ENCODE measurements at regions not wholly inside any gene's neighbourhood (a gene's known extent, or its start where the extent isn't known, plus 50 kb on each side); places are given as distances from the start of the nearest gene placed in this dataset.

DNA sequence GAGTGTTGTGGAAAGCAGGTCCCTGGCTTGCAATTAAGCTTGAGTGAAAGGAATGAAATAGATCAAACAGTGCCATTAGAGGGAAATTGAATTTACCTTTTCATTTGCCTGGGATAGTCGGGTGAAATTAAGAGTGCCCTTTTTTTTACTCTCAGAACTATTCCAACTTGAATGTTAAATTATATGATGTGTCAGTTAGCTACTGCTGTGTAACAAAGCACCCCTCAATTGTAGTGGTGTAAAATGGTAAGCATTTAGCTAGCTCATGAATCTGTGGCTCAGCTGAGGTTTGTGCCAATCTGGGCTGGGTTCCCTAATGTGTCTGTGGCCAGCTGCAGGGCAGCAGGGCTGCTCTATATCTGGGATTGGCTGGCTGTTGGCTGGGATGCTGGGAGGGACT, 571.4 kb downstream of the MN1 start:
- Histone ChIP-seq H3K9me3 (ENCODE audit: control insufficient read depth, low read length) (no peaks in the 10 kb centered on the region), H2AFZ (no peak overlapping the region), H3K36me3 (ENCODE audit: control insufficient read depth, insufficient read depth, low read length) (no peaks in the 10 kb centered on the region), H3K4me1 (peaks cover 3% of the 10 kb centered on the region), H3K4me2 (ENCODE audit: low read length) (no peak overlapping the region), H3K9ac (no peak overlapping the region), H3K27ac (no peak overlapping the region), H3K4me3 (ENCODE audit: low read depth, low read length) (no peak overlapping the region), H3K27me3 (ENCODE audit: control insufficient read depth, insufficient read depth, low read length) (no peaks in the 10 kb centered on the region), H3K79me2 (no peaks in the 10 kb centered on the region)
- TF ChIP-seq, protein P1, sequence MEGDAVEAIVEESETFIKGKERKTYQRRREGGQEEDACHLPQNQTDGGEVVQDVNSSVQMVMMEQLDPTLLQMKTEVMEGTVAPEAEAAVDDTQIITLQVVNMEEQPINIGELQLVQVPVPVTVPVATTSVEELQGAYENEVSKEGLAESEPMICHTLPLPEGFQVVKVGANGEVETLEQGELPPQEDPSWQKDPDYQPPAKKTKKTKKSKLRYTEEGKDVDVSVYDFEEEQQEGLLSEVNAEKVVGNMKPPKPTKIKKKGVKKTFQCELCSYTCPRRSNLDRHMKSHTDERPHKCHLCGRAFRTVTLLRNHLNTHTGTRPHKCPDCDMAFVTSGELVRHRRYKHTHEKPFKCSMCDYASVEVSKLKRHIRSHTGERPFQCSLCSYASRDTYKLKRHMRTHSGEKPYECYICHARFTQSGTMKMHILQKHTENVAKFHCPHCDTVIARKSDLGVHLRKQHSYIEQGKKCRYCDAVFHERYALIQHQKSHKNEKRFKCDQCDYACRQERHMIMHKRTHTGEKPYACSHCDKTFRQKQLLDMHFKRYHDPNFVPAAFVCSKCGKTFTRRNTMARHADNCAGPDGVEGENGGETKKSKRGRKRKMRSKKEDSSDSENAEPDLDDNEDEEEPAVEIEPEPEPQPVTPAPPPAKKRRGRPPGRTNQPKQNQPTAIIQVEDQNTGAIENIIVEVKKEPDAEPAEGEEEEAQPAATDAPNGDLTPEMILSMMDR (IDR thresholded peaks at IDR 0.05): no peak

DNA sequence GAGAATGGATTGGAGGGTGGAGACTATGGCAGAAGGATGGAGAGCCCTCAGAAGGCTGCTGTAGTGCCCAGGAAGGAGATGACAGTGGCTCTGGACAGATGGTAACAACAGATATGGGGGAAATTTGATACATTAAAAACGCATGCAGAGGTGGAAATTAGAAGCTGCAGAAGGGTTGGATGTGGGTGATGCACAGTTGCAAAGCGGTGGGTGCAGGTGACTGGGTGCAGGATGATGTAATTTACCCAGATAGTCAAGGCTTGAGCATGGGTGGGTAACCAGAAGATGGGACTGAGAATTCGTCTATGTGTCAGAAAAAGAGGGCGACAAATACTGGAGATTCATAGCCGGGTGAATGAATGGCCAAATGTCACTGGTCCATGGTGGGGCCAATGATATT, 570.3 kb downstream of the MN1 start:
- no peaks in the 10 kb centered on the region for H3K27me3 ChIP-seq (ENCODE audit: control insufficient read depth, insufficient read depth, low read length)
- no peak overlapping the region for H2AFZ ChIP-seq
- H3K9ac ChIP-seq: no peak overlapping the region
- H3K4me1 ChIP-seq: peaks cover 3% of the 10 kb centered on the region
- H3K79me2 ChIP-seq: no peaks in the 10 kb centered on the region
- no peak overlapping the region for H3K27ac ChIP-seq
- H3K9me3 ChIP-seq (ENCODE audit: control insufficient read depth, low read length): no peaks in the 10 kb centered on the region
- no peaks in the 10 kb centered on the region for H3K36me3 ChIP-seq (ENCODE audit: control insufficient read depth, insufficient read depth, low read length)
- TF ChIP-seq, protein P1 (IDR thresholded peaks at IDR 0.05): no peak
- H3K4me2 ChIP-seq (ENCODE audit: low read length): no peak overlapping the region
- no peak overlapping the region for H3K4me3 ChIP-seq (ENCODE audit: low read depth, low read length)

DNA sequence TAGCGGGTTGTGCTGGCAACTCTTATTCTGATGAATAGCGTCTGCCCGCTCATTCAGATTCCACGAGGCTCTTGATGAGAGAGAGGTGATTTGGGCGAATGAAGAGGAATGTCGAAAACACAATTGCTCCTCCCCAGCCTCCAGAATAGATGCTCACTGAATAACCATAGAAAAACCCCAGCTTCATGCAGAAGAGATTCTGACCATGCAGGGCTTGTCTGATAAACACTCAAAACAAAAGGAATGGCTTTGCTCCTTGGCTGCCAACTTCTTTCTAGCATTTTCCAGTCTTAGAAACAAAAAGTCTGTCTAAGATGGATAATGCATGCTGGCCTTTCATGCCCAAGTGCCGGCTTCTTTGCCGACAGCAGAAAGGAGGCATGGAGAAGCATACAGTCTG, 569.5 kb downstream of the MN1 start:
- H3K4me2 ChIP-seq (ENCODE audit: low read length): no peak overlapping the region
- no peaks in the 10 kb centered on the region for H3K27me3 ChIP-seq (ENCODE audit: control insufficient read depth, insufficient read depth, low read length)
- H3K9ac ChIP-seq: no peak overlapping the region
- H3K36me3 ChIP-seq (ENCODE audit: control insufficient read depth, insufficient read depth, low read length): no peaks in the 10 kb centered on the region
- H3K27ac ChIP-seq: no peak overlapping the region
- no peaks in the 10 kb centered on the region for H3K79me2 ChIP-seq
- H3K4me1 ChIP-seq: peaks cover 3% of the 10 kb centered on the region
- TF ChIP-seq, protein P1 (IDR thresholded peaks at IDR 0.05): no peak
- H3K9me3 ChIP-seq (ENCODE audit: control insufficient read depth, low read length): no peaks in the 10 kb centered on the region
- H3K4me3 ChIP-seq (ENCODE audit: low read depth, low read length): no peak overlapping the region
- no peak overlapping the region for H2AFZ ChIP-seq

DNA sequence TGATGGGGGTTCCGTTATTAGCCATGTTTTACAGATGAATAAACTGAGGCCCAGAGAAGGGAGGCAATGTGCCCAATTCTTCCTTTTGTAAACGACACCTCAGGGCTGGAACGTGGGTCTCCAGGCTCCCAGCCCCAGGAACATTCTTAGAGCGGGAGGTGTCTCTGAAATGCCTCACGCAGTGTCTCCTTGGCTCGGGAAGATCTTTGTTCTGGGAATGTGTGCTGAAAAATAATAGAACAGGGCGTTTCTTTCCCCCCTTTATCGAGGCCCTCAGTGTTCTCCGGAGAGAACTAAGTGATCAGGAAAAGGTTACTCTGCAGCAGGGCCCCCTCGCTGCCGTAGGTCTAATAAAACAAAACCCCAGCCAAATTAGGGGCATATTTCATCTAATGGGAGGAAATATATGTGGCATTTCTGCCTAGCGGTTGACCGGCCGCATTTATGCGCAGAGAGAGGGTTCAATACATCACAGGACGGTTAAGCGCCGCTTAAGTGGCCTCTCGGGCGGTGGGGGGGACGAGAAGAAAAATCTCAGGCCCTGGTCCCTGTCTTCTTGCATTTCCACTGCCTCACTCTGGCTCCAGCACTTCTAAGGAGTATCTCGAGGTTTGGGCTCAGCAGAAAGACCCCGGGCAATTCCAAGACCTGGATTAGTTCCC, 564.3 kb downstream of the MN1 start:
- no peaks in the 10 kb centered on the region for H3K9me3 ChIP-seq (ENCODE audit: control insufficient read depth, low read length)

More for the DNA sequence above, 564.3 kb downstream of the MN1 start:
- Histone ChIP-seq H3K27ac (no peak overlapping the region), H3K27me3 (ENCODE audit: control insufficient read depth, insufficient read depth, low read length) (no peaks in the 10 kb centered on the region), H3K4me1 (no peaks in the 10 kb centered on the region), H3K9ac (no peak overlapping the region), H3K4me2 (ENCODE audit: low read length) (no peak overlapping the region), H2AFZ (no peak overlapping the region), H3K79me2 (no peaks in the 10 kb centered on the region), H3K36me3 (ENCODE audit: control insufficient read depth, insufficient read depth, low read length) (no peaks in the 10 kb centered on the region), H3K4me3 (ENCODE audit: low read depth, low read length) (no peak overlapping the region)
- TF ChIP-seq, protein P1 (IDR thresholded peaks at IDR 0.05): no peak
